ENCODE measurements at regions not wholly inside any gene's neighbourhood (a gene's known extent, or its start where the extent isn't known, plus 50 kb on each side); places are given as distances from the start of the nearest gene placed in this dataset.

GRCh38 chrY:8336112-8336774 lies 1001.0 kb upstream of the TSPY4 start:
- no peak for DNase-seq (ENCODE audit: low read depth, low spot score)
- Histone ChIP-seq H3K4me1 (ENCODE audit: control insufficient read depth, insufficient read depth, low read length) (no peaks in the 10 kb centered on the region), H3K4me3 (ENCODE audit: low read length) (no peak overlapping the region), H3K27me3 (ENCODE audit: control insufficient read depth, insufficient read depth, low read length) (no peaks in the 10 kb centered on the region), H3K9me3 (ENCODE audit: control insufficient read depth, insufficient read depth, low read length) (no peaks in the 10 kb centered on the region), H3K27ac (ENCODE audit: low read length) (no peak overlapping the region), H3K36me3 (ENCODE audit: control insufficient read depth, insufficient read depth, low read length) (no peaks in the 10 kb centered on the region)
- WGBS (ENCODE audit: insufficient coverage, insufficient read length), result no CpG with 5 or more reads among the region's 3 CpGs

GRCh38 chrY:8341000-8341399 lies 996.3 kb upstream of the TSPY4 start:
- no peaks in the 10 kb centered on the region for H3K4me1 ChIP-seq (ENCODE audit: control insufficient read depth, insufficient read depth, low read length)
- H3K36me3 ChIP-seq (ENCODE audit: control insufficient read depth, insufficient read depth, low read length), result no peaks in the 10 kb centered on the region
- no peak overlapping the region for H3K27ac ChIP-seq (ENCODE audit: low read length)
- H3K27me3 ChIP-seq (ENCODE audit: control insufficient read depth, insufficient read depth, low read length), result no peaks in the 10 kb centered on the region
- WGBS (ENCODE audit: insufficient coverage, insufficient read length), result no CpG with 5 or more reads among the region's 2 CpGs
- no peaks in the 10 kb centered on the region for H3K9me3 ChIP-seq (ENCODE audit: control insufficient read depth, insufficient read depth, low read length)
- no peak for DNase-seq (ENCODE audit: low read depth, low spot score)
- no peak overlapping the region for H3K4me3 ChIP-seq (ENCODE audit: low read length)

- Histone ChIP-seq H3K36me3 (ENCODE audit: control insufficient read depth, insufficient read depth, low read length) (no peaks in the 10 kb centered on the region), H3K27ac (ENCODE audit: low read length) (no peak overlapping the region), H3K9me3 (ENCODE audit: control insufficient read depth, insufficient read depth, low read length) (no peaks in the 10 kb centered on the region), H3K27me3 (ENCODE audit: control insufficient read depth, insufficient read depth, low read length) (no peaks in the 10 kb centered on the region), H3K4me1 (ENCODE audit: control insufficient read depth, insufficient read depth, low read length) (no peaks in the 10 kb centered on the region), H3K4me3 (ENCODE audit: low read length) (no peak overlapping the region)
- no CpG with 5 or more reads among the region's 2 CpGs for WGBS (ENCODE audit: insufficient coverage, insufficient read length)
- DNase-seq (ENCODE audit: low read depth, low spot score), result no peak
Observed at GRCh38 chrY:8342173-8342572, 995.1 kb upstream of the TSPY4 start.

- H3K36me3 ChIP-seq (ENCODE audit: control insufficient read depth, insufficient read depth, low read length), result no peaks in the 10 kb centered on the region
- H3K27me3 ChIP-seq (ENCODE audit: control insufficient read depth, insufficient read depth, low read length), result no peaks in the 10 kb centered on the region
- DNase-seq (ENCODE audit: low read depth, low spot score), result no peak
- H3K27ac ChIP-seq (ENCODE audit: low read length), result no peak overlapping the region
- H3K9me3 ChIP-seq (ENCODE audit: control insufficient read depth, insufficient read depth, low read length), result no peaks in the 10 kb centered on the region
- H3K4me1 ChIP-seq (ENCODE audit: control insufficient read depth, insufficient read depth, low read length), result no peaks in the 10 kb centered on the region
- WGBS (ENCODE audit: insufficient coverage, insufficient read length), result no CpG with 5 or more reads among the region's 1 CpG
- H3K4me3 ChIP-seq (ENCODE audit: low read length), result no peak overlapping the region
Observed at GRCh38 chrY:8351241-8351640, 986.0 kb upstream of the TSPY4 start.

- H3K4me1 ChIP-seq (ENCODE audit: control insufficient read depth, insufficient read depth, low read length), result no peaks in the 10 kb centered on the region
- H3K36me3 ChIP-seq (ENCODE audit: control insufficient read depth, insufficient read depth, low read length), result no peaks in the 10 kb centered on the region
- WGBS (ENCODE audit: insufficient coverage, insufficient read length), result no CpG with 5 or more reads among the region's 2 CpGs
- DNase-seq (ENCODE audit: low read depth, low spot score), result no peak
- H3K27me3 ChIP-seq (ENCODE audit: control insufficient read depth, insufficient read depth, low read length), result no peaks in the 10 kb centered on the region
- H3K9me3 ChIP-seq (ENCODE audit: control insufficient read depth, insufficient read depth, low read length), result no peaks in the 10 kb centered on the region
- no peak overlapping the region for H3K27ac ChIP-seq (ENCODE audit: low read length)
- H3K4me3 ChIP-seq (ENCODE audit: low read length), result no peak overlapping the region
Observed at GRCh38 chrY:8352201-8352600, 985.1 kb upstream of the TSPY4 start.

- no peak for DNase-seq (ENCODE audit: low read depth, low spot score)
- Histone ChIP-seq H3K9me3 (ENCODE audit: control insufficient read depth, insufficient read depth, low read length) (no peaks in the 10 kb centered on the region), H3K4me1 (ENCODE audit: control insufficient read depth, insufficient read depth, low read length) (no peaks in the 10 kb centered on the region), H3K4me3 (ENCODE audit: low read length) (no peak overlapping the region), H3K36me3 (ENCODE audit: control insufficient read depth, insufficient read depth, low read length) (no peaks in the 10 kb centered on the region), H3K27me3 (ENCODE audit: control insufficient read depth, insufficient read depth, low read length) (no peaks in the 10 kb centered on the region), H3K27ac (ENCODE audit: low read length) (no peak overlapping the region)
Observed at GRCh38 chrY:8358161-8358560, 979.1 kb upstream of the TSPY4 start.

- Histone ChIP-seq H3K27ac (ENCODE audit: low read length) (no peak overlapping the region), H3K9me3 (ENCODE audit: control insufficient read depth, insufficient read depth, low read length) (no peaks in the 10 kb centered on the region), H3K4me1 (ENCODE audit: control insufficient read depth, insufficient read depth, low read length) (no peaks in the 10 kb centered on the region), H3K27me3 (ENCODE audit: control insufficient read depth, insufficient read depth, low read length) (no peaks in the 10 kb centered on the region), H3K4me3 (ENCODE audit: low read length) (no peak overlapping the region), H3K36me3 (ENCODE audit: control insufficient read depth, insufficient read depth, low read length) (no peaks in the 10 kb centered on the region)
- no CpG with 5 or more reads among the region's 3 CpGs for WGBS (ENCODE audit: insufficient coverage, insufficient read length)
- no peak for DNase-seq (ENCODE audit: low read depth, low spot score)
Observed at GRCh38 chrY:8361715-8362114, 975.5 kb upstream of the TSPY4 start.

- H3K4me1 ChIP-seq (ENCODE audit: control insufficient read depth, insufficient read depth, low read length), result no peaks in the 10 kb centered on the region
- DNase-seq (ENCODE audit: low read depth, low spot score), result no peak
- H3K36me3 ChIP-seq (ENCODE audit: control insufficient read depth, insufficient read depth, low read length), result no peaks in the 10 kb centered on the region
- WGBS (ENCODE audit: insufficient coverage, insufficient read length), result no CpG with 5 or more reads among the region's 3 CpGs
- no peak overlapping the region for H3K4me3 ChIP-seq (ENCODE audit: low read length)
- no peaks in the 10 kb centered on the region for H3K9me3 ChIP-seq (ENCODE audit: control insufficient read depth, insufficient read depth, low read length)
- H3K27ac ChIP-seq (ENCODE audit: low read length), result no peak overlapping the region
- no peaks in the 10 kb centered on the region for H3K27me3 ChIP-seq (ENCODE audit: control insufficient read depth, insufficient read depth, low read length)
Observed at GRCh38 chrY:8377491-8377890, 959.8 kb upstream of the TSPY4 start.

- no peak for DNase-seq (ENCODE audit: low read depth, low spot score)
- Histone ChIP-seq H3K4me3 (ENCODE audit: low read length) (no peak overlapping the region), H3K4me1 (ENCODE audit: control insufficient read depth, insufficient read depth, low read length) (no peaks in the 10 kb centered on the region), H3K9me3 (ENCODE audit: control insufficient read depth, insufficient read depth, low read length) (no peaks in the 10 kb centered on the region), H3K36me3 (ENCODE audit: control insufficient read depth, insufficient read depth, low read length) (no peaks in the 10 kb centered on the region), H3K27ac (ENCODE audit: low read length) (no peak overlapping the region), H3K27me3 (ENCODE audit: control insufficient read depth, insufficient read depth, low read length) (no peaks in the 10 kb centered on the region)
- WGBS (ENCODE audit: insufficient coverage, insufficient read length), result no CpG with 5 or more reads among the region's 3 CpGs
Observed at GRCh38 chrY:8379800-8380199, 957.5 kb upstream of the TSPY4 start.

- no peak for DNase-seq (ENCODE audit: low read depth, low spot score)
- no peaks in the 10 kb centered on the region for H3K4me1 ChIP-seq (ENCODE audit: control insufficient read depth, insufficient read depth, low read length)
- no peaks in the 10 kb centered on the region for H3K27me3 ChIP-seq (ENCODE audit: control insufficient read depth, insufficient read depth, low read length)
- H3K4me3 ChIP-seq (ENCODE audit: low read length), result no peak overlapping the region
- no peaks in the 10 kb centered on the region for H3K9me3 ChIP-seq (ENCODE audit: control insufficient read depth, insufficient read depth, low read length)
- no peaks in the 10 kb centered on the region for H3K36me3 ChIP-seq (ENCODE audit: control insufficient read depth, insufficient read depth, low read length)
- no peak overlapping the region for H3K27ac ChIP-seq (ENCODE audit: low read length)
- no CpG with 5 or more reads among the region's 4 CpGs for WGBS (ENCODE audit: insufficient coverage, insufficient read length)
Observed at GRCh38 chrY:8381425-8381824, 955.8 kb upstream of the TSPY4 start.

GRCh38 chrY:8386053-8386452 lies 951.2 kb upstream of the TSPY4 start:
- Histone ChIP-seq H3K9me3 (ENCODE audit: control insufficient read depth, insufficient read depth, low read length) (no peaks in the 10 kb centered on the region), H3K4me3 (ENCODE audit: low read length) (no peak overlapping the region), H3K27me3 (ENCODE audit: control insufficient read depth, insufficient read depth, low read length) (no peaks in the 10 kb centered on the region), H3K36me3 (ENCODE audit: control insufficient read depth, insufficient read depth, low read length) (no peaks in the 10 kb centered on the region), H3K27ac (ENCODE audit: low read length) (no peak overlapping the region), H3K4me1 (ENCODE audit: control insufficient read depth, insufficient read depth, low read length) (no peaks in the 10 kb centered on the region)
- no CpG with 5 or more reads among the region's 1 CpG for WGBS (ENCODE audit: insufficient coverage, insufficient read length)
- no peak for DNase-seq (ENCODE audit: low read depth, low spot score)
